GM12891 (cell line): ENCODE measurements at regions not wholly inside any gene's neighbourhood (a gene's known extent, or its start where the extent isn't known, plus 50 kb on each side); places are given as distances from the start of the nearest gene placed in this dataset.

Experiments used
- PAX5 ChIP-seq: IDR thresholded peaks from 2 replicates; pipeline ENCODE4 v1.6.1; 2011; ENCODE audit warnings: low read length, moderate library complexity, mild to moderate bottlenecking; ENCODE audit not compliant: insufficient read depth, severe bottlenecking
- POLR2A ChIP-seq: IDR thresholded peaks from 2 replicates; pipeline ENCODE4 v1.6.1; 2011; ENCODE audit warnings: low read depth, low read length, control low read depth
- POLR2AphosphoS5 ChIP-seq: IDR thresholded peaks from 2 replicates; pipeline ENCODE4 v1.6.1; 2011; ENCODE audit warnings: low read depth, low read length, control low read depth
- SPI1 ChIP-seq: IDR thresholded peaks from 2 replicates; pipeline ENCODE4 v1.6.1; 2011; ENCODE audit warnings: low read depth, low read length, control low read depth
- TAF1 ChIP-seq: IDR thresholded peaks from 2 replicates; pipeline ENCODE4 v1.6.1; 2011; ENCODE audit warnings: low read depth, low read length, control low read depth

- TF ChIP-seq POLR2A (no peak), POLR2AphosphoS5 (no peak), PAX5 (no peak), TAF1 (no peak), SPI1 (no peak)
These were observed 466.5 kb upstream of the CNTN4 start for GRCh38 chr3:1632128-1632527.
